IPS-18a (cell line): ENCODE measurements at regions not wholly inside any gene's neighbourhood (a gene's known extent, or its start where the extent isn't known, plus 50 kb on each side); places are given as distances from the start of the nearest gene placed in this dataset.
A peak's percentile ranks its signal among the peaks of the same experiment; 100 is the strongest.

ENCODE experiments used
- H3K27ac ChIP-seq: one replicate; pipeline ENCODE4 v1.5.1; 2013; ENCODE audit warnings: low read length
- H3K27me3 ChIP-seq: one replicate; pipeline ENCODE4 v1.6.1; 2013; ENCODE audit warnings: mild to moderate bottlenecking, low read length; ENCODE audit not compliant: control insufficient read depth, insufficient read depth
- H3K36me3 ChIP-seq: one replicate; pipeline ENCODE4 v1.6.1; 2013; ENCODE audit warnings: low read depth, low read length; ENCODE audit not compliant: control insufficient read depth
- H3K4me1 ChIP-seq: one replicate; pipeline ENCODE4 v1.6.1; 2013; ENCODE audit warnings: low read depth, low read length; ENCODE audit not compliant: control insufficient read depth
- H3K4me3 ChIP-seq: one replicate; pipeline ENCODE4 v1.5.1; 2013; ENCODE audit warnings: low read length
- H3K9ac ChIP-seq: one replicate; pipeline ENCODE4 v1.6.1; 2013; ENCODE audit warnings: mild to moderate bottlenecking, low read length, moderate library complexity
- H3K9me3 ChIP-seq: one replicate; pipeline ENCODE4 v1.6.1; 2013; ENCODE audit warnings: low read depth, low read length; ENCODE audit not compliant: control insufficient read depth

DNA sequence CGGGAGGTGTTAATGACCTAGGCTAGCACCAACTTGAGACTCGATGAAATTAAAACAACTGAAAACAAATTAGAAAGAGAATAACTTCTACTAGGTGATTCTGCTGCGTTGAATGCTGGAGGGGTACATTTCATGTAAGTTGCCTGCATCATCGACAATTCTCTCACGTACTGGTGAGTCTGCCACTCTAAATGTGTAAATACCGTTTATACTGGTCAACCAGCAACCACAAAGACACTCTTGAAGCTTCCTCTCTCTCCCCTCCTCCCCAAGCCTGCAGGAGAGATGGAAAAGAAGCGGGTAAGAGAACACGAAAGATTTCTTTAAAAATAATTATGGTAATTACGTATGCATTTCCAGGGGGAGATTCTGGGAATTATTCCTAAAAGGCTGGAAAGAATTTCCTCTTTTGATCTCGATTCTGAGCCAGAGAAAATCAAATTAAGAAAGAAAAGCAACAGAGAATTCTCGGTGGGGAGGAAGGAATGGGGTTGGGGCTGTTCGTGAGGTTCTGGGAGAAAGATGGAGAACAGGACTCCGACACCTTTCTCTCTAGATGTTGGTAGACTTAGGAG is 68.6 kb upstream of the MRTFB start:
- Histone ChIP-seq H3K4me1 (peaks cover 14% of the 10 kb centered on the region), H3K27ac (no peak overlapping the region), H3K36me3 (no peaks in the 10 kb centered on the region), H3K9ac (no peak overlapping the region), H3K4me3 (peak overlapping the region; percentile 36), H3K27me3 (no peaks in the 10 kb centered on the region), H3K9me3 (no peaks in the 10 kb centered on the region)

DNA sequence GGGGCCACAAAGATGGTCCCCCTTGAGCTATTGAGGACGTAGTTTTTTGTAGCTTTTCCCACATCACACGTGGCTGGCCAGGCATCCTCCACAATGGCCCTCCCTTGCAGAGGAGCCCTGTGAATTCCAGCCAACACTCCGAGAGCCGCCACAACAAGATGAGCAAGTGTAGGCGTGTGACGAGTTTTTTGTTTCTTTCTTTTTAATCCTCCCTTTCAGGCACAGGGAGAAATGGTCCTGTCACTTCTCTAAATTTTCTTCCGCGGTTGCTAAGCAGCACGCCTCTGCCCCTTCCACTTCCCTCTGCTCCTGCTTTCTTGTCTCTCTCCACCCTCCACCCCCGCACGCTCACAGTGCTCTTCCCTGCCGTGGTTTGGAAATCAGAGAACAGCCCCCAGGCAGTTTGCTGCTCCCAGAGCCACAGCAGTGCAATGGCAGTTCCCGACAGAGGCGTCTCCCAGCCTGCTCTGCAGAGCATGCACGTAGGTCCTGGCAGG is 68.0 kb upstream of the MRTFB start:
- H3K9ac ChIP-seq: no peak overlapping the region
- no peaks in the 10 kb centered on the region for H3K9me3 ChIP-seq
- no peaks in the 10 kb centered on the region for H3K27me3 ChIP-seq
- no peak overlapping the region for H3K27ac ChIP-seq
- peak overlapping the region; percentile 36 for H3K4me3 ChIP-seq
- H3K36me3 ChIP-seq: no peaks in the 10 kb centered on the region
- peaks cover 14% of the 10 kb centered on the region for H3K4me1 ChIP-seq

DNA sequence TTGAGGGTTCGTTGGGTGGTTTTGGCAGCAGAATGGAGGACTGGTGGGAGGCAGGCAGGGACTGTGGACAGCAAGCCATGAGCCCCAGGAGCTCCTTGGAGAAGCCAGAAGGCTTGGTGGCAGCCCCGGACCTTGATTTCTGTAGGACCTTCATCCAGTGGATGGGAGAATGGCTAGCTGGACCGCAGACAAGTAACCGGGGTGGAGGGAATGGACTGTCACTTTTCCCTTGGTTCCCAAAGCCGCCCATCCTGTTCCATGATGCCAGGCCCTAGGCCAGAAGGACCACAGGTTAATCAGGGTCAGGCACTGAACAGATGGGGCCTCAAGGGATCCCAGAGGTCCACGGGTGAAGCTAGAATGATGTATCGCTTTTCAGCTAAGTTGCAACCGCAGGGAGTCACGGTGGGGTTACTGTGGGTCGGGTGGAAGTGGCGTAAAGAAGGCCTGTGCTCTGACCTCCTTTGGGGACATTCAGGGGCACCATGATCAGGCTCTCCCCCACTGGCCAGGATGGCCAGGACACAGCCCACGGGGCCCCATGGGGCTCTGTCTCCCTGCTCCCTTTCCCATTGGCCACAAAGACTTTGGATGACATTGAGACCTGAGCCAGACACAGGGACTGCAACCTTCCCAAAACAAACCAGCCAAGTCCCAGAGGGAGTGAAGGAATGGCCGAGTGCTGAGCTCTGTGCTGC is 66.9 kb upstream of the MRTFB start:
- Histone ChIP-seq H3K4me1 (peaks cover 14% of the 10 kb centered on the region), H3K9me3 (no peaks in the 10 kb centered on the region), H3K36me3 (no peaks in the 10 kb centered on the region), H3K9ac (no peak overlapping the region), H3K27ac (no peak overlapping the region), H3K4me3 (no peak overlapping the region), H3K27me3 (no peaks in the 10 kb centered on the region)

DNA sequence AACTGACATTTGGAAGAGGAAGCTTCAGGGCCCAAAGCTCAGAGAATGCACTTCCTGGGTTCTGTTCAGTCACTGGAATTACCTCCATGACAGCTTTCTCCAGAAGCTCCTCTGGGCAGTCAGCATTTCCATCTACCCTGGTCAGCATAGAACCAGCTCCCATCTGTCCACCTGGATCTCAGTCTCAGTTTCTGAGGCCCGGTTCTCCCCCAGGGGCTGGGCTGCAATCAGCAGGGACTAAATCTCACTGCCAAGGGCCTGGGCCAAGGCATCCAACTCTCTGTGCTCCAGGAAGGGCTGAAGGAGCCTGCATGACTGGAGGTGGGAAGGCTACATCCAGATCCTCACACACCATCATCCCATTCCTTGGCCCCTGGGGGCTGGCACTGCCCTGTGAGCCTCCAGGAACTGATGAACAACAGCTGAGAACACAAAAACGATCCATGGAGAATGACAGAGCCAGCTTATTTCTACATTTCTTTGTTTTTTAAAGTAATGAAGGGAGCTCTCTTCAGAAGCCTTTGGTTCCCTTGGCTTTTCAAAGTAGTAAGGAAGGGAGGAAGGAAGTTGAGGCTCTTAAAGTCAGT is 66.3 kb upstream of the MRTFB start:
- Histone ChIP-seq H3K27me3 (no peaks in the 10 kb centered on the region), H3K9me3 (no peaks in the 10 kb centered on the region), H3K27ac (no peak overlapping the region), H3K4me3 (no peak overlapping the region), H3K9ac (no peak overlapping the region), H3K36me3 (no peaks in the 10 kb centered on the region), H3K4me1 (peaks cover 14% of the 10 kb centered on the region)

DNA sequence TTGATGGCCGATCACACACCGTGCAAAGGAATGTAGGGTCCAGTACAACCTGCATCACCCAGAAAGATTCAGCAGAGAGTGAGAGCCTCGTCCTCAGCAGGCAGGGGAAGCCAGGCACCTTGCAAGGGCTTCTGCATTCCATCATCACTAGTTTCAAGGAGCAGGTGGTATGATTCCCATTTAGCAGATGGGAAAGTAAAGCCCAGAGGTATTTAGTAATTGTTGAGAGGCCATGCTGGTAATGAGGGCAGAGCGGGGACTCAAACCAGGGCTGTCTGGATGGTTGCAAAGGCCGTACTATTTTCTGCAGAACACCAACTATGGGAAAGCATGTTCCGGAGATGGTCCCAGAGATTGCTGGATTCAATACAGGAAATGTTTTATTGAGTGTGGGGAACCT is 65.8 kb upstream of the MRTFB start:
- Histone ChIP-seq H3K36me3 (no peaks in the 10 kb centered on the region), H3K27ac (no peak overlapping the region), H3K4me3 (no peak overlapping the region), H3K4me1 (peaks cover 14% of the 10 kb centered on the region), H3K9me3 (no peaks in the 10 kb centered on the region), H3K27me3 (no peaks in the 10 kb centered on the region), H3K9ac (no peak overlapping the region)

DNA sequence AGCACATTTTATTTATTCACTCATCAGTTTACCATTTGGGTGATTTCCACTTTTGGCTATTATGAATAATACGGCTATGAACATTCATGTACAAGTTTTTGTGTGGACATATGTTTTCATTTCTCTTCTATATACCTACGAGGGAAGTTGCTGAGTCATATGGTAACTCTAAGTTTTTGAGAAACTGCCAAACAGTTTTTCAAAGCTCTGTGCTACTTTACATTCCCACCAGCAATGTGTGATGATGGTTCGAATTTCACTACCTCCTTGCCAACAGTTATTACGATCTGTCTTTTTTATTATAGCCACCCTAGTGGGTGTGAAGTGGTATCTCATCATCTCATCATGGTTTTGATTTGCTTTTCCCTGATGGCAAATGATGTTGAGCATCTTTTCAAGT is 63.7 kb upstream of the MRTFB start:
- Histone ChIP-seq H3K9ac (no peak overlapping the region), H3K9me3 (no peaks in the 10 kb centered on the region), H3K4me3 (no peak overlapping the region), H3K4me1 (peaks cover 11% of the 10 kb centered on the region), H3K27ac (no peak overlapping the region), H3K27me3 (no peaks in the 10 kb centered on the region), H3K36me3 (no peaks in the 10 kb centered on the region)

DNA sequence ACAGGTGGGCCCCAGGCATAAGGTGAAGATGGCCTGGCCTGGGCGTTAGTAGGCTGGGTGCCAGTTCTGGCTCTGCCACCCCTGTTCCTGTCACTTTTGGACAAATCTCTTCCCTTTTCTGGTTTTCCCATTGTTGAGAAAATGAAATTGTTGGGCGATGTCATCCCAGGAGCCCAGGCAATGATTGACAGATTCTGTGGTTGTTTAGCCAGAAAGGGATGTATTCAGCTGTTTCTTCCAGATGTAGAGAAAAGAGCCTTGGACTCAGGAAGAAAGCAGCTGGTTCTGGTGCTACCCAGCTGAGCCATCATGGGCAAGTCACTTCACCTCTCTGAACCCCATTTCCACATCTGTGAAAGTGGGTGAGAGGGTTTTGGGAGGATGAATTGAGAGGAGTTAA is 60.1 kb upstream of the MRTFB start:
- H3K27me3 ChIP-seq: no peaks in the 10 kb centered on the region
- H3K9me3 ChIP-seq: no peaks in the 10 kb centered on the region
- H3K9ac ChIP-seq: no peak overlapping the region
- peaks cover 13% of the 10 kb centered on the region for H3K4me1 ChIP-seq
- no peak overlapping the region for H3K4me3 ChIP-seq
- H3K36me3 ChIP-seq: no peaks in the 10 kb centered on the region
- no peak overlapping the region for H3K27ac ChIP-seq

DNA sequence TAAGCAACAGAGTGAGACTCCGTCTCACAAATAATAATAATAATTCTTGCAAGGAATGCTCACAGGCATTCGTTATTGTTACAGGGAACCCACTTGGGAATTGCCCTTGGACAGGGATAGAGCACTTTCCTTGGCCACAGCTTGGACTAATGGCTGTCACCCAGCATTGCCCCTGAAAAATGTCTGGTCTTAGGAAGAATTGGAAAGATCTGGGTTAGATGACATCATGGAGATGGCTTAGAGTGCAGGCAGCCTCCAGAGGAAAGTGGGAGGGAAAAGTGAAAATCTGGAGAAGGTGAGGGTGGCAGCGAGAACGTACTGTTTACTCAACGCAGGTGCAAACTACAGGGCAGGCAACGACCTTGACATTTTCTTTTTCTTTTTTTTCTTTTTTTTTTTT is 59.3 kb upstream of the MRTFB start:
- Histone ChIP-seq H3K4me1 (peaks cover 13% of the 10 kb centered on the region), H3K9ac (no peak overlapping the region), H3K36me3 (no peaks in the 10 kb centered on the region), H3K27ac (no peak overlapping the region), H3K9me3 (no peaks in the 10 kb centered on the region), H3K4me3 (no peak overlapping the region), H3K27me3 (no peaks in the 10 kb centered on the region)

DNA sequence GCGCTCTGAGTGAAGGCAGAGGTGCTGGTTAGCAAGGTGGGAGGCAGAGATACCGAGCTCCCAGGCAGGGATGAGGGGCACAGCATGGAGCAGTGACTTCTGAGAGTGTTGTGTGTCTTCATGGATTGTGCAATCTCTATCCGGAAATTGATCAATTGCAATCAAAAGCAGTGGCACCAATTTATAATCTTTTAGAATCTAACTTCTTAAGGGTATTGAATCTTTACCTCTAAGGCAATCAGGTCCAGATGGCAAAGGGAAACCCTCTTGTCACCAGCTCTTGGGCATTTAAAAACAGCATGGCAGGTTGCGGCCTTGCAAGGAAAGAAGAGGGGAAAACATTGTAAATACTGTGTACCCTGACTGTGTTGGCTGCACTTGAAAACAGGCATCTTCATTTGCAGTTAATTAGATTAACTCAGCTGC is 58.0 kb upstream of the MRTFB start:
- H3K27me3 ChIP-seq: no peaks in the 10 kb centered on the region
- no peaks in the 10 kb centered on the region for H3K36me3 ChIP-seq
- H3K9ac ChIP-seq: no peak overlapping the region
- no peaks in the 10 kb centered on the region for H3K9me3 ChIP-seq
- peaks cover 13% of the 10 kb centered on the region for H3K4me1 ChIP-seq
- H3K27ac ChIP-seq: no peak overlapping the region
- no peak overlapping the region for H3K4me3 ChIP-seq

DNA sequence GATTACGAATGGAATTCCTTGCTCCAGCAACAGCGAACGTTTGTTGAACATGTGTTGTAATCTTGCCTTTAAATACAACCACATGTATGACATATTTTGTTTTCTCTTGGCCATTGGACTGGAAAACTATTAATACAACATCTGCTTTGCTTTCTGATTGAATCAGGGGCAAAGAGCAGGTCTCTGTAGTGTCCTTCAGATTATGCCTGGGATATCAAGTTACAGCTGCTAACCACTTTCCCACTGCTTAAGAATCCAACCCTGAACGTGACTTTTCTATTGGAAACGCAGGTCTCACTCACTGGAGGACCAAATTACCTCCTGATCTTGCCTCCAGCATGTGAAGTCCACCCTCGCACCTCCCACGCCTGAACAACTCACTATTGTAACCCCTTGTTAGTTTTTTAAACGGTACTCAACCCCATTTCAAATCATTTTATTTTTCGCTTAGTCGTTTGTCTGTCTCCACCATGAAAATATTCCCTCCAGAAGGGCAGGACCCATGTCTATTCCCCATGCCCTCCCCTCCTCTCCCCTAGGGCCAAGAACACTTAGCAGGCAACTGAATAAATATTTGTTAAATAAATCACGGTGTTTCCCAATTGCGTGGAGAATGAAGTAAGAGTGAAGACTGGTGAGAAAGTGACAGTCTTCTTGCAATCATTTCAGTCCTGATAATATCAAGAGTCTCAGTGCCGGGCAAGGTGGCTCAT is 57.4 kb upstream of the MRTFB start:
- H3K4me3 ChIP-seq: no peak overlapping the region
- H3K9ac ChIP-seq: no peak overlapping the region
- H3K9me3 ChIP-seq: no peaks in the 10 kb centered on the region
- H3K4me1 ChIP-seq: peaks cover 13% of the 10 kb centered on the region
- no peaks in the 10 kb centered on the region for H3K36me3 ChIP-seq
- no peaks in the 10 kb centered on the region for H3K27me3 ChIP-seq
- no peak overlapping the region for H3K27ac ChIP-seq

DNA sequence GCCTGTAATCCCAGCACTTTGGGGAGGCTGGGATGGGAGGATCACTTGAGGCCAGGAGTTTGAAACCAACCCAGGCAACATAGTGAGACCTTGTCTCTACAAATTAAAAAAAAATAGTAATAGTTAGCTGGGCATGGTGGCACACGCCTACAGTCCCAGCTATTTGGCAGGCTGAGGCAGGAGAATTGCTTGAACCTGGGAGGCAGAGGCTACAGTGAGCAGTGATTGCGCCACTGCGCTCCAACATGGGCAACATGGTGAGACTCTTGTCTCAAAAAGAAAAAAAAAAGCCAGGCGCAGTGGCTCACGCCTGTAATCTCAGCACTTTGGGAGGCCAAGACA is 56.9 kb upstream of the MRTFB start:
- no peak overlapping the region for H3K27ac ChIP-seq
- H3K27me3 ChIP-seq: no peaks in the 10 kb centered on the region
- H3K9ac ChIP-seq: no peak overlapping the region
- H3K4me1 ChIP-seq: peaks cover 13% of the 10 kb centered on the region
- H3K9me3 ChIP-seq: no peaks in the 10 kb centered on the region
- no peak overlapping the region for H3K4me3 ChIP-seq
- H3K36me3 ChIP-seq: no peaks in the 10 kb centered on the region
